ENCODE measurements at regions not wholly inside any gene's neighbourhood (a gene's known extent, or its start where the extent isn't known, plus 50 kb on each side); places are given as distances from the start of the nearest gene placed in this dataset.

DNA sequence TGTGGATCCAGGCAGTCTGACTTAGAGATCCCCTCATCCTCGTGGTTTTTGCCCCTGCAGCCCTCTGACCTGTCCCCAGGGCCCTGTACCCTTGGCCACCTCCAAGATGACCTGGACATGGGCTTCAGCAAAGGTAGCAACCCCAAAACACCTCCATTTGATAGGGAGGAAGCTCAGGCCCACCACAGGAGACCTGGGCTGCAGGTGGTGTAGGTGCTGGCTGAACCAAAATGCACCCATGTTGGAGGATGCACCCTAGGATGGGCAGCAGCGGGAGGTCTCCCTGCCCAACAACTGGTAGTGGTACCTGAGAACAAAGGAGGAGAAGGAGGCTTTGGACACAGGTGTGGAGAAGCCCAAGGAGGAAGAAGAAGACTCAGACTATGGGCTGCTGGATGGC, 188.7 kb downstream of the ZNF716 start:
- TF ChIP-seq MAFK (IDR thresholded peaks at IDR 0.05; ENCODE audit: partially characterized antibody) (no peak), CHD2 (IDR thresholded peaks at IDR 0.05; ENCODE audit: low read length, partially characterized antibody) (no peak)
- TF ChIP-seq, protein P1, sequence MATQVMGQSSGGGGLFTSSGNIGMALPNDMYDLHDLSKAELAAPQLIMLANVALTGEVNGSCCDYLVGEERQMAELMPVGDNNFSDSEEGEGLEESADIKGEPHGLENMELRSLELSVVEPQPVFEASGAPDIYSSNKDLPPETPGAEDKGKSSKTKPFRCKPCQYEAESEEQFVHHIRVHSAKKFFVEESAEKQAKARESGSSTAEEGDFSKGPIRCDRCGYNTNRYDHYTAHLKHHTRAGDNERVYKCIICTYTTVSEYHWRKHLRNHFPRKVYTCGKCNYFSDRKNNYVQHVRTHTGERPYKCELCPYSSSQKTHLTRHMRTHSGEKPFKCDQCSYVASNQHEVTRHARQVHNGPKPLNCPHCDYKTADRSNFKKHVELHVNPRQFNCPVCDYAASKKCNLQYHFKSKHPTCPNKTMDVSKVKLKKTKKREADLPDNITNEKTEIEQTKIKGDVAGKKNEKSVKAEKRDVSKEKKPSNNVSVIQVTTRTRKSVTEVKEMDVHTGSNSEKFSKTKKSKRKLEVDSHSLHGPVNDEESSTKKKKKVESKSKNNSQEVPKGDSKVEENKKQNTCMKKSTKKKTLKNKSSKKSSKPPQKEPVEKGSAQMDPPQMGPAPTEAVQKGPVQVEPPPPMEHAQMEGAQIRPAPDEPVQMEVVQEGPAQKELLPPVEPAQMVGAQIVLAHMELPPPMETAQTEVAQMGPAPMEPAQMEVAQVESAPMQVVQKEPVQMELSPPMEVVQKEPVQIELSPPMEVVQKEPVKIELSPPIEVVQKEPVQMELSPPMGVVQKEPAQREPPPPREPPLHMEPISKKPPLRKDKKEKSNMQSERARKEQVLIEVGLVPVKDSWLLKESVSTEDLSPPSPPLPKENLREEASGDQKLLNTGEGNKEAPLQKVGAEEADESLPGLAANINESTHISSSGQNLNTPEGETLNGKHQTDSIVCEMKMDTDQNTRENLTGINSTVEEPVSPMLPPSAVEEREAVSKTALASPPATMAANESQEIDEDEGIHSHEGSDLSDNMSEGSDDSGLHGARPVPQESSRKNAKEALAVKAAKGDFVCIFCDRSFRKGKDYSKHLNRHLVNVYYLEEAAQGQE (IDR thresholded peaks at IDR 0.05): no peak
- TF ChIP-seq, protein P2, sequence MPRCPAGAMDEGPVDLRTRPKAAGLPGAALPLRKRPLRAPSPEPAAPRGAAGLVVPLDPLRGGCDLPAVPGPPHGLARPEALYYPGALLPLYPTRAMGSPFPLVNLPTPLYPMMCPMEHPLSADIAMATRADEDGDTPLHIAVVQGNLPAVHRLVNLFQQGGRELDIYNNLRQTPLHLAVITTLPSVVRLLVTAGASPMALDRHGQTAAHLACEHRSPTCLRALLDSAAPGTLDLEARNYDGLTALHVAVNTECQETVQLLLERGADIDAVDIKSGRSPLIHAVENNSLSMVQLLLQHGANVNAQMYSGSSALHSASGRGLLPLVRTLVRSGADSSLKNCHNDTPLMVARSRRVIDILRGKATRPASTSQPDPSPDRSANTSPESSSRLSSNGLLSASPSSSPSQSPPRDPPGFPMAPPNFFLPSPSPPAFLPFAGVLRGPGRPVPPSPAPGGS (IDR thresholded peaks at IDR 0.05): no peak
- TF ChIP-seq, protein P3, sequence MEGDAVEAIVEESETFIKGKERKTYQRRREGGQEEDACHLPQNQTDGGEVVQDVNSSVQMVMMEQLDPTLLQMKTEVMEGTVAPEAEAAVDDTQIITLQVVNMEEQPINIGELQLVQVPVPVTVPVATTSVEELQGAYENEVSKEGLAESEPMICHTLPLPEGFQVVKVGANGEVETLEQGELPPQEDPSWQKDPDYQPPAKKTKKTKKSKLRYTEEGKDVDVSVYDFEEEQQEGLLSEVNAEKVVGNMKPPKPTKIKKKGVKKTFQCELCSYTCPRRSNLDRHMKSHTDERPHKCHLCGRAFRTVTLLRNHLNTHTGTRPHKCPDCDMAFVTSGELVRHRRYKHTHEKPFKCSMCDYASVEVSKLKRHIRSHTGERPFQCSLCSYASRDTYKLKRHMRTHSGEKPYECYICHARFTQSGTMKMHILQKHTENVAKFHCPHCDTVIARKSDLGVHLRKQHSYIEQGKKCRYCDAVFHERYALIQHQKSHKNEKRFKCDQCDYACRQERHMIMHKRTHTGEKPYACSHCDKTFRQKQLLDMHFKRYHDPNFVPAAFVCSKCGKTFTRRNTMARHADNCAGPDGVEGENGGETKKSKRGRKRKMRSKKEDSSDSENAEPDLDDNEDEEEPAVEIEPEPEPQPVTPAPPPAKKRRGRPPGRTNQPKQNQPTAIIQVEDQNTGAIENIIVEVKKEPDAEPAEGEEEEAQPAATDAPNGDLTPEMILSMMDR (IDR thresholded peaks at IDR 0.05): no peak
- TF ChIP-seq, protein P4, sequence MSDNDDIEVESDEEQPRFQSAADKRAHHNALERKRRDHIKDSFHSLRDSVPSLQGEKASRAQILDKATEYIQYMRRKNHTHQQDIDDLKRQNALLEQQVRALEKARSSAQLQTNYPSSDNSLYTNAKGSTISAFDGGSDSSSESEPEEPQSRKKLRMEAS (IDR thresholded peaks at IDR 0.05): no peak

Data from A549 (cell line).